Adrenal gland (tissue), 9 donors: ENCODE measurements at regions not wholly inside any gene's neighbourhood (a gene's known extent, or its start where the extent isn't known, plus 50 kb on each side); places are given as distances from the start of the nearest gene placed in this dataset.

Experiments used
- DNase-seq, 7 donors: peaks; one replicate each; pipeline ENCODE4 v3.0.0-alpha.2; 2019 to 2020
- H3K27ac ChIP-seq, 5 donors: fragments of 200-600 bp; sonication (generic) in 4 of 5; 1 replicate in 3 of 5; 2 replicates in 2 of 5; pipeline versions ENCODE4 v1.5.1 to v1.8.0; 2016 to 2020; ENCODE audit warnings: mild to moderate bottlenecking in 1 of 5
- H3K27me3 ChIP-seq: fragments of 200-600 bp; 2 replicates; pipeline ENCODE4 v1.8.0; 2021
- H3K36me3 ChIP-seq, 2 donors: fragments of 200-600 bp; replicated peaks in 1 of 2; 1 replicate in 1 of 2; 2 replicates in 1 of 2; pipeline versions ENCODE4 v1.5.1 to v1.8.0; 2018 to 2022
- H3K4me1 ChIP-seq, 2 donors: fragments of 200-600 bp; replicated peaks in 1 of 2; 1 replicate in 1 of 2; 2 replicates in 1 of 2; pipeline versions ENCODE4 v1.5.1 to v1.8.0; 2018 to 2021
- H3K4me3 ChIP-seq, 4 donors: fragments of 200-600 bp; sonication (generic) in 3 of 4; one replicate each; pipeline ENCODE4 v1.5.1; 2016 to 2018
- H3K9me3 ChIP-seq, 3 donors: fragments of 200-600 bp; sonication (generic) in 1 of 3; replicated peaks in 1 of 3; 1 replicate in 2 of 3; 2 replicates in 1 of 3; pipeline versions ENCODE4 v1.5.1 to v1.8.0; 2016 to 2021
- CTCF ChIP-seq, 6 experiments: fragments of 450-650 bp in 4 of 6; fragments of 200-600 bp in 2 of 6; sonication (generic) in 1 of 6; IDR thresholded peaks; 1 replicate in 5 of 6; 2 replicates in 1 of 6; pipeline versions ENCODE4 v1.5.1 to v1.8.0; 2016 to 2021; ENCODE audit warnings: antibody characterized with exemption in 6 of 6, mild to moderate bottlenecking in 2 of 6, moderate library complexity in 1 of 6
- POLR2A ChIP-seq, 2 donors: fragments of 450-650 bp; IDR thresholded peaks; one replicate each; pipeline ENCODE4 v1.6.1; 2017; ENCODE audit warnings: antibody characterized with exemption in 2 of 2, mild to moderate bottlenecking in 2 of 2, moderate library complexity in 1 of 2
- WGBS, 4 donors: extraction: QIAGEN DNeasy Blood & Tissue Kit in 2 of 4; methylation state at CpG; one replicate each; pipeline versions ENCODE4 v1.1.5 to v1.1.7; 2013 to 2017; 5-methylcytosine and 5-hydroxymethylcytosine counted together
- intact Hi-C, 2 donors: fragments of 100-400 bp; cut with DNase I; formaldehyde crosslinking; loops; one replicate each; pipeline versions ENCODE4 v1.14.1 to v1.15.0; 2022 to 2023
- donor health status: healthy with polysubstance abuse.
- donor health status: Bipolar disorder and iron deficiency.
- donor health status: DM: yes; HTN: yes; CAD: no.
- donor health status: DM: no; HTN: no; CAD: no.
- donor health status: DM: no; HTN: no; CAD: no.

GRCh38 chr10:4448030-4448429 is 378.0 kb upstream of the AKR1E2 start:
- Histone ChIP-seq H3K36me3 (no peaks in the 10 kb centered on the region), H3K9me3 (no peaks in the 10 kb centered on the region), H3K27ac (no peak overlapping the region), H3K4me1 (no peaks in the 10 kb centered on the region), H3K4me3 (no peak overlapping the region), H3K27me3 (no peaks in the 10 kb centered on the region)
- TF ChIP-seq POLR2A (IDR thresholded peaks at IDR 0.05) (no peak), CTCF (IDR thresholded peaks at IDR 0.05) (no peak)
- DNase-seq = no peak
- intact Hi-C loops = no loop called here
- WGBS, 4 donors = 56 to 81% (median 66%) methylated on average over 1 of the region's 1 CpG

- Histone ChIP-seq H3K36me3 (no peaks in the 10 kb centered on the region), H3K9me3 (no peaks in the 10 kb centered on the region), H3K4me3 (no peak overlapping the region), H3K27ac (no peak overlapping the region), H3K4me1 (no peaks in the 10 kb centered on the region), H3K27me3 (no peaks in the 10 kb centered on the region)
- DNase-seq = no peak
- no peak for TF ChIP-seq POLR2A (IDR thresholded peaks at IDR 0.05)
- TF ChIP-seq CTCF (IDR thresholded peaks at IDR 0.05) = no peak
- intact Hi-C loops = no loop called here
- WGBS, 4 donors = 78 to 93% (median 88%) methylated on average over 1 of the region's 1 CpG
These were observed 382.6 kb upstream of the AKR1E2 start for GRCh38 chr10:4443419-4443818.

GRCh38 chr10:4442296-4442695 is 383.7 kb upstream of the AKR1E2 start:
- WGBS, 4 donors = 83 to 89% (median 86%) methylated on average over 4 of the region's 4 CpGs
- no peaks in the 10 kb centered on the region for H3K36me3 ChIP-seq
- intact Hi-C loops = no loop called here
- TF ChIP-seq POLR2A (IDR thresholded peaks at IDR 0.05) (no peak), CTCF (IDR thresholded peaks at IDR 0.05) (no peak)
- H3K9me3 ChIP-seq = no peaks in the 10 kb centered on the region
- H3K4me3 ChIP-seq = no peak overlapping the region
- H3K4me1 ChIP-seq = no peaks in the 10 kb centered on the region
- no peak overlapping the region for H3K27ac ChIP-seq
- H3K27me3 ChIP-seq = no peaks in the 10 kb centered on the region
- DNase-seq = no peak

GRCh38 chr10:4440260-4440659 is 385.7 kb upstream of the AKR1E2 start:
- no peaks in the 10 kb centered on the region for H3K9me3 ChIP-seq
- no peaks in the 10 kb centered on the region for H3K27me3 ChIP-seq
- intact Hi-C loops = no loop called here
- no peaks in the 10 kb centered on the region for H3K36me3 ChIP-seq
- no peak overlapping the region for H3K27ac ChIP-seq
- TF ChIP-seq CTCF (IDR thresholded peaks at IDR 0.05) (no peak), POLR2A (IDR thresholded peaks at IDR 0.05) (no peak)
- WGBS, 4 donors = 89 to 94% (median 93%) methylated on average over 5 of the region's 5 CpGs
- H3K4me3 ChIP-seq = no peak overlapping the region
- H3K4me1 ChIP-seq = no peaks in the 10 kb centered on the region
- no peak for DNase-seq
